Liver (tissue), 8 donors: ENCODE measurements at regions not wholly inside any gene's neighbourhood (a gene's known extent, or its start where the extent isn't known, plus 50 kb on each side); places are given as distances from the start of the nearest gene placed in this dataset.

Source experiments
- DNase-seq: peaks from one replicate; pipeline ENCODE4 v3.0.0-alpha.2; 2017; ENCODE audit warnings: low spot score
- H3K27ac ChIP-seq, 2 donors: one replicate each; pipeline ENCODE4 v1.7.0; 2013; ENCODE audit warnings: inconsistent platforms in 2 of 2, low read length in 2 of 2, control low read depth in 1 of 2, low read depth in 1 of 2, mild to moderate bottlenecking in 1 of 2
- H3K27me3 ChIP-seq, 4 donors: one replicate each; pipeline versions ENCODE4 v1.6.1 to v1.7.0; 2013; ENCODE audit warnings: low read length in 3 of 4, inconsistent platforms in 1 of 4, mild to moderate bottlenecking in 1 of 4, moderate library complexity in 1 of 4; ENCODE audit not compliant: control insufficient read depth in 4 of 4, insufficient read depth in 4 of 4
- H3K36me3 ChIP-seq, 4 donors: one replicate each; pipeline versions ENCODE4 v1.6.1 to v1.7.0; 2013; ENCODE audit warnings: low read length in 3 of 4, mild to moderate bottlenecking in 3 of 4, low read depth in 1 of 4, moderate library complexity in 1 of 4; ENCODE audit not compliant: control insufficient read depth in 4 of 4, insufficient read depth in 3 of 4
- H3K4me1 ChIP-seq, 4 donors: one replicate each; pipeline versions ENCODE4 v1.6.1 to v1.7.0; 2013; ENCODE audit warnings: low read length in 3 of 4, mild to moderate bottlenecking in 3 of 4, moderate library complexity in 1 of 4; ENCODE audit not compliant: control insufficient read depth in 4 of 4, insufficient read depth in 4 of 4
- H3K4me3 ChIP-seq, 3 donors: one replicate each; pipeline versions ENCODE4 v1.6.1 to v1.7.0; 2013; ENCODE audit warnings: low read length in 3 of 3, control low read depth in 1 of 3, low read depth in 1 of 3, mild to moderate bottlenecking in 1 of 3
- H3K9ac ChIP-seq, 2 donors: one replicate each; pipeline ENCODE4 v1.7.0; 2013; ENCODE audit warnings: low read length in 2 of 2, mild to moderate bottlenecking in 2 of 2, moderate library complexity in 2 of 2, control low read depth in 1 of 2, low read depth in 1 of 2
- H3K9me3 ChIP-seq, 4 donors: one replicate each; pipeline versions ENCODE4 v1.6.1 to v1.7.0; 2013; ENCODE audit warnings: low read length in 3 of 4; ENCODE audit not compliant: control insufficient read depth in 4 of 4
- EGR1 ChIP-seq, 2 donors: IDR thresholded peaks; 2 replicates each; pipeline ENCODE4 v1.6.1; 2016 to 2018; ENCODE audit warnings: antibody characterized with exemption in 2 of 2, low read depth in 2 of 2
- FOXA1 ChIP-seq: IDR thresholded peaks from 2 replicates; pipeline ENCODE4 v1.6.1; 2016; ENCODE audit warnings: antibody characterized with exemption
- FOXA2 ChIP-seq: IDR thresholded peaks from 2 replicates; pipeline ENCODE4 v1.6.1; 2016; ENCODE audit warnings: antibody characterized with exemption
- GABPA ChIP-seq, 2 donors: IDR thresholded peaks in 1 of 2; conservative IDR thresholded peaks in 1 of 2; 2 replicates each; pipeline ENCODE4 v1.6.1; 2016; ENCODE audit warnings: antibody characterized with exemption in 2 of 2, mild to moderate bottlenecking in 1 of 2, moderate library complexity in 1 of 2
- HNF4A ChIP-seq, 2 donors: conservative IDR thresholded peaks; 2 replicates each; pipeline ENCODE4 v1.6.1; 2016; ENCODE audit warnings: antibody characterized with exemption in 2 of 2, mild to moderate bottlenecking in 2 of 2
- HNF4G ChIP-seq: IDR thresholded peaks from 2 replicates; pipeline ENCODE4 v1.6.1; 2016; ENCODE audit warnings: antibody characterized with exemption
- JUND ChIP-seq, 2 donors: IDR thresholded peaks; 2 replicates each; pipeline ENCODE4 v1.6.1; 2016; ENCODE audit warnings: antibody characterized with exemption in 2 of 2
- MAX ChIP-seq: IDR thresholded peaks from 2 replicates; pipeline ENCODE4 v1.6.1; 2016; ENCODE audit warnings: antibody characterized with exemption
- NR2F2 ChIP-seq: IDR thresholded peaks from 2 replicates; pipeline ENCODE4 v1.6.1; 2016; ENCODE audit warnings: antibody characterized with exemption
- RAD21 ChIP-seq, 2 donors: IDR thresholded peaks; 2 replicates each; pipeline ENCODE4 v1.6.1; 2016; ENCODE audit warnings: antibody characterized with exemption in 2 of 2, mild to moderate bottlenecking in 2 of 2
- REST ChIP-seq: IDR thresholded peaks from 2 replicates; pipeline ENCODE4 v1.6.1; 2016; ENCODE audit warnings: antibody characterized with exemption, mild to moderate bottlenecking
- RXRA ChIP-seq, 2 donors: IDR thresholded peaks; 2 replicates each; pipeline ENCODE4 v1.6.1; 2017 to 2018; ENCODE audit warnings: antibody characterized with exemption in 2 of 2, mild to moderate bottlenecking in 1 of 2
- SP1 ChIP-seq: IDR thresholded peaks from 2 replicates; pipeline ENCODE4 v1.6.1; 2018; ENCODE audit warnings: antibody characterized with exemption, mild to moderate bottlenecking
- TAF1 ChIP-seq: conservative IDR thresholded peaks from 2 replicates; pipeline ENCODE4 v1.6.1; 2016; ENCODE audit warnings: antibody characterized with exemption, mild to moderate bottlenecking
- YY1 ChIP-seq: IDR thresholded peaks from 2 replicates; pipeline ENCODE4 v1.6.1; 2016; ENCODE audit warnings: antibody characterized with exemption, mild to moderate bottlenecking
- WGBS: extraction: QIAGEN DNeasy Blood & Tissue Kit; methylation state at CpG from one replicate; pipeline ENCODE4 v1.1.7; 2013; 5-methylcytosine and 5-hydroxymethylcytosine counted together
- TF ChIP-seq, protein P1 (sequence below): IDR thresholded peaks from 2 replicates; pipeline ENCODE4 v1.6.1; 2016; ENCODE audit warnings: antibody characterized with exemption
- TF ChIP-seq, protein P2 (sequence below): IDR thresholded peaks from 2 replicates; pipeline ENCODE4 v1.6.1; 2016; ENCODE audit warnings: antibody characterized with exemption
- TF ChIP-seq, protein P3 (sequence below): fragments of 150-350 bp; IDR thresholded peaks from 2 replicates; pipeline ENCODE4 v1.5.1; 2017; ENCODE audit warnings: improper control_type of control experiment, low read depth, low read length; ENCODE audit not compliant: missing input control
- donor health status: healthy.
- donor health status: healthy.
- donor health status: healthy.
- donor health status: healthy.
- donor health status: healthy.

- DNase-seq, result no peak
Measured at GRCh38 chr4:159677521-159677920, 574.6 kb downstream of the RAPGEF2 start.

More at GRCh38 chr4:159677521-159677920, 574.6 kb downstream of the RAPGEF2 start:
- H3K9me3 ChIP-seq, result no peaks in the 10 kb centered on the region
- H3K36me3 ChIP-seq, result no peaks in the 10 kb centered on the region
- no peak overlapping the region for H3K27ac ChIP-seq
- H3K4me3 ChIP-seq, result no peak overlapping the region
- H3K27me3 ChIP-seq, result peaks cover 0 to 6% (median 0%) of the 10 kb centered on the region in 4 donors
- 68% methylated on average over 1 of the region's 1 CpG for WGBS
- no peak overlapping the region for H3K9ac ChIP-seq
- no peak for TF ChIP-seq FOXA2
- no peak for TF ChIP-seq REST
- no peak for TF ChIP-seq JUND (IDR thresholded peaks at IDR 0.05)
- TF ChIP-seq SP1, result no peak
- TF ChIP-seq RAD21 (IDR thresholded peaks at IDR 0.05), result no peak
- no peak for TF ChIP-seq YY1
- TF ChIP-seq, protein P1, sequence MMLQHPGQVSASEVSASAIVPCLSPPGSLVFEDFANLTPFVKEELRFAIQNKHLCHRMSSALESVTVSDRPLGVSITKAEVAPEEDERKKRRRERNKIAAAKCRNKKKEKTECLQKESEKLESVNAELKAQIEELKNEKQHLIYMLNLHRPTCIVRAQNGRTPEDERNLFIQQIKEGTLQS, result no peak
- TF ChIP-seq GABPA (IDR thresholded peaks at IDR 0.05 in 1 of 2, conservative IDR thresholded peaks at IDR 0.05 in 1 of 2), result no peak
- no peak for TF ChIP-seq NR2F2
- TF ChIP-seq, protein P2, sequence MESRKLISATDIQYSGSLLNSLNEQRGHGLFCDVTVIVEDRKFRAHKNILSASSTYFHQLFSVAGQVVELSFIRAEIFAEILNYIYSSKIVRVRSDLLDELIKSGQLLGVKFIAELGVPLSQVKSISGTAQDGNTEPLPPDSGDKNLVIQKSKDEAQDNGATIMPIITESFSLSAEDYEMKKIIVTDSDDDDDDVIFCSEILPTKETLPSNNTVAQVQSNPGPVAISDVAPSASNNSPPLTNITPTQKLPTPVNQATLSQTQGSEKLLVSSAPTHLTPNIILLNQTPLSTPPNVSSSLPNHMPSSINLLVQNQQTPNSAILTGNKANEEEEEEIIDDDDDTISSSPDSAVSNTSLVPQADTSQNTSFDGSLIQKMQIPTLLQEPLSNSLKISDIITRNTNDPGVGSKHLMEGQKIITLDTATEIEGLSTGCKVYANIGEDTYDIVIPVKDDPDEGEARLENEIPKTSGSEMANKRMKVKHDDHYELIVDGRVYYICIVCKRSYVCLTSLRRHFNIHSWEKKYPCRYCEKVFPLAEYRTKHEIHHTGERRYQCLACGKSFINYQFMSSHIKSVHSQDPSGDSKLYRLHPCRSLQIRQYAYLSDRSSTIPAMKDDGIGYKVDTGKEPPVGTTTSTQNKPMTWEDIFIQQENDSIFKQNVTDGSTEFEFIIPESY, result no peak
- no peak for TF ChIP-seq MAX
- TF ChIP-seq HNF4A (conservative IDR thresholded peaks at IDR 0.05), result no peak
- TF ChIP-seq, protein P3, sequence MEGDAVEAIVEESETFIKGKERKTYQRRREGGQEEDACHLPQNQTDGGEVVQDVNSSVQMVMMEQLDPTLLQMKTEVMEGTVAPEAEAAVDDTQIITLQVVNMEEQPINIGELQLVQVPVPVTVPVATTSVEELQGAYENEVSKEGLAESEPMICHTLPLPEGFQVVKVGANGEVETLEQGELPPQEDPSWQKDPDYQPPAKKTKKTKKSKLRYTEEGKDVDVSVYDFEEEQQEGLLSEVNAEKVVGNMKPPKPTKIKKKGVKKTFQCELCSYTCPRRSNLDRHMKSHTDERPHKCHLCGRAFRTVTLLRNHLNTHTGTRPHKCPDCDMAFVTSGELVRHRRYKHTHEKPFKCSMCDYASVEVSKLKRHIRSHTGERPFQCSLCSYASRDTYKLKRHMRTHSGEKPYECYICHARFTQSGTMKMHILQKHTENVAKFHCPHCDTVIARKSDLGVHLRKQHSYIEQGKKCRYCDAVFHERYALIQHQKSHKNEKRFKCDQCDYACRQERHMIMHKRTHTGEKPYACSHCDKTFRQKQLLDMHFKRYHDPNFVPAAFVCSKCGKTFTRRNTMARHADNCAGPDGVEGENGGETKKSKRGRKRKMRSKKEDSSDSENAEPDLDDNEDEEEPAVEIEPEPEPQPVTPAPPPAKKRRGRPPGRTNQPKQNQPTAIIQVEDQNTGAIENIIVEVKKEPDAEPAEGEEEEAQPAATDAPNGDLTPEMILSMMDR, result no peak
- no peak for TF ChIP-seq TAF1
- TF ChIP-seq HNF4G, result no peak
- no peak for TF ChIP-seq EGR1 (IDR thresholded peaks at IDR 0.05; ENCODE audit: low read depth in 2 of 2)
- no peak for TF ChIP-seq RXRA (IDR thresholded peaks at IDR 0.05)
- no peak for TF ChIP-seq FOXA1
- no peaks in the 10 kb centered on the region for H3K4me1 ChIP-seq
